IMR-90 (cell line): ENCODE measurements at regions not wholly inside any gene's neighbourhood (a gene's known extent, or its start where the extent isn't known, plus 50 kb on each side); places are given as distances from the start of the nearest gene placed in this dataset.

Experiments used
- ATAC-seq: fragments of 200-7000 bp; cut with Tn5 transposase; 2 replicates; pipeline ENCODE4 v1.9.1; 2020; ENCODE audit warnings: low read depth, mild to moderate bottlenecking, moderate library complexity
- BruUV-seq: library from RNA; stranded (reverse); fragments of 400-500 nt; replicated peaks from 2 replicates; lab custom pipeline; 2021; lab: Mats Ljungman, UMichigan
- CTCF ChIA-PET: fragments of 300-600 bp; formaldehyde crosslinking; extraction: SDS; loops from one replicate; lab custom pipeline; 2021; ENCODE audit warnings: antibody characterized with exemption; lab: Yijun Ruan, JAX
- POLR2A ChIA-PET: fragments of 300-600 bp; sonication (Branson Sonifier 250); formaldehyde crosslinking; loops from one replicate; lab custom pipeline; 2022; ENCODE audit warnings: antibody characterized with exemption; ENCODE audit not compliant: unreplicated experiment; lab: Charles Lee
- DNase-seq: peaks from one replicate; pipeline ENCODE4 v3.0.0; 2013
- H2AFZ ChIP-seq: replicated peaks from 2 replicates; pipeline ENCODE3; 2013; ENCODE audit warnings: low read length, mild to moderate bottlenecking; ENCODE audit not compliant: poor library complexity
- H2AK5ac ChIP-seq: 2 replicates; pipeline ENCODE4 v1.6.1; 2013; ENCODE audit warnings: low read depth, low read length, inconsistent platforms
- H2AK9ac ChIP-seq: replicated peaks from 2 replicates; pipeline ENCODE3; 2013; ENCODE audit warnings: mild to moderate bottlenecking, low read depth, low read length, moderate library complexity; ENCODE audit not compliant: poor library complexity
- H2BK120ac ChIP-seq: 2 replicates; pipeline ENCODE4 v1.6.1; 2013; ENCODE audit warnings: low read depth, low read length, inconsistent platforms
- H2BK15ac ChIP-seq: 3 replicates; pipeline ENCODE4 v1.6.1; 2013; ENCODE audit warnings: low read depth, low read length, inconsistent platforms
- H2BK20ac ChIP-seq: 2 replicates; pipeline ENCODE4 v1.6.1; 2013; ENCODE audit warnings: low read depth, mild to moderate bottlenecking, inconsistent platforms, low read length, moderate library complexity
- H2BK5ac ChIP-seq: 2 replicates; pipeline ENCODE4 v1.6.1; 2013; ENCODE audit warnings: mild to moderate bottlenecking, low read depth, low read length, inconsistent platforms; ENCODE audit not compliant: poor library complexity, severe bottlenecking
- H3K14ac ChIP-seq: replicated peaks from 2 replicates; pipeline ENCODE4 v1.6.1; 2013; ENCODE audit warnings: low read depth, low read length, inconsistent platforms
- H3K18ac ChIP-seq: 2 replicates; pipeline ENCODE4 v1.6.1; 2013; ENCODE audit warnings: low read depth, low read length, control low read depth
- H3K23ac ChIP-seq: 2 replicates; pipeline ENCODE4 v1.6.1; 2013; ENCODE audit warnings: low read depth, low read length, inconsistent platforms
- H3K27ac ChIP-seq: 2 replicates; pipeline ENCODE4 v1.5.1; 2013; ENCODE audit warnings: mild to moderate bottlenecking, control low read depth, low read length; ENCODE audit not compliant: insufficient read depth
- H3K27me3 ChIP-seq: 2 replicates; pipeline ENCODE4 v1.6.1; 2013; ENCODE audit warnings: low read length; ENCODE audit not compliant: control insufficient read depth, insufficient read depth
- H3K36me3 ChIP-seq: 2 replicates; pipeline ENCODE4 v1.6.1; 2013; ENCODE audit warnings: low read length, mixed read lengths; ENCODE audit not compliant: control insufficient read depth, insufficient read depth
- H3K4ac ChIP-seq: 2 replicates; pipeline ENCODE4 v1.6.1; 2013; ENCODE audit warnings: low read depth, low read length, inconsistent platforms
- H3K4me1 ChIP-seq: 2 replicates; pipeline ENCODE4 v1.6.1; 2013; ENCODE audit warnings: low read length, mixed read lengths; ENCODE audit not compliant: control insufficient read depth, insufficient read depth
- H3K4me2 ChIP-seq: 2 replicates; pipeline ENCODE4 v1.6.1; 2013; ENCODE audit warnings: low read depth, mild to moderate bottlenecking, control low read depth, low read length, moderate library complexity
- H3K4me3 ChIP-seq: 2 replicates; pipeline ENCODE4 v1.5.1; 2013; ENCODE audit warnings: low read depth, mild to moderate bottlenecking, control low read depth, low read length, moderate library complexity; ENCODE audit not compliant: insufficient read depth
- H3K56ac ChIP-seq: 2 replicates; pipeline ENCODE4 v1.6.1; 2013; ENCODE audit warnings: low read length, inconsistent platforms; ENCODE audit not compliant: insufficient read depth; ENCODE audit errors: extremely low read depth
- H3K79me1 ChIP-seq, 2 experiments: 2 replicates each; pipeline ENCODE4 v1.6.1; 2013; ENCODE audit warnings: low read length in 2 of 2, inconsistent platforms in 1 of 2, low read depth in 1 of 2
- H3K9ac ChIP-seq: 2 replicates; pipeline ENCODE4 v1.6.1; 2013; ENCODE audit warnings: low read depth, low read length, control low read depth
- H3K9me1 ChIP-seq: 2 replicates; pipeline ENCODE4 v1.6.1; 2013; ENCODE audit warnings: low read length, inconsistent platforms; ENCODE audit not compliant: insufficient read depth
- H3K9me3 ChIP-seq: 2 replicates; pipeline ENCODE4 v1.6.1; 2013; ENCODE audit warnings: low read length; ENCODE audit not compliant: control insufficient read depth, insufficient read depth
- H4K20me1 ChIP-seq: 2 replicates; pipeline ENCODE4 v1.6.1; 2013; ENCODE audit warnings: low read length, inconsistent platforms; ENCODE audit not compliant: insufficient read depth
- H4K5ac ChIP-seq: 2 replicates; pipeline ENCODE4 v1.6.1; 2013; ENCODE audit warnings: mild to moderate bottlenecking, low read depth, low read length, control low read depth
- H4K8ac ChIP-seq, 2 experiments: 2 replicates each; pipeline ENCODE4 v1.6.1; 2013; ENCODE audit warnings: low read depth in 2 of 2, low read length in 2 of 2, control low read depth in 1 of 2, inconsistent platforms in 1 of 2
- H4K91ac ChIP-seq: 2 replicates; pipeline ENCODE4 v1.6.1; 2013; ENCODE audit warnings: low read depth, low read length, inconsistent platforms; ENCODE audit not compliant: insufficient read depth
- CEBPB ChIP-seq: IDR thresholded peaks from 2 replicates; pipeline ENCODE4 v1.6.1; 2012; ENCODE audit warnings: low read depth, low read length, improper control_type of control experiment
- CHD1 ChIP-seq: IDR thresholded peaks from 2 replicates; pipeline ENCODE4 v1.6.1; 2012; ENCODE audit warnings: low read depth, low read length, improper control_type of control experiment
- FOS ChIP-seq: fragments of 150-350 bp; IDR thresholded peaks from 2 replicates; pipeline ENCODE4 v1.6.1; 2016; ENCODE audit warnings: low read depth, low read length
- MAFK ChIP-seq: IDR thresholded peaks from 2 replicates; pipeline ENCODE4 v1.6.1; 2012; ENCODE audit warnings: low read depth, low read length, improper control_type of control experiment
- MXI1 ChIP-seq: IDR thresholded peaks from 2 replicates; pipeline ENCODE4 v1.6.1; 2012; ENCODE audit warnings: low read depth, mild to moderate bottlenecking, low read length, moderate library complexity, borderline replicate concordance
- RAD21 ChIP-seq: IDR thresholded peaks from 2 replicates; pipeline ENCODE4 v1.6.1; 2012; ENCODE audit warnings: low read length, improper control_type of control experiment
- RCOR1 ChIP-seq: IDR thresholded peaks from 2 replicates; pipeline ENCODE4 v1.6.1; 2012; ENCODE audit warnings: mild to moderate bottlenecking, low read length, improper control_type of control experiment; ENCODE audit not compliant: insufficient replicate concordance
- SMC3 ChIP-seq: fragments of 150-350 bp; IDR thresholded peaks from 2 replicates; pipeline ENCODE4 v1.6.1; 2016; ENCODE audit warnings: low read depth, mild to moderate bottlenecking, antibody characterized with exemption, low read length, moderate library complexity
- WGBS, 2 experiments: methylation state at CpG; one replicate each; pipeline versions ENCODE4 v1.1.5 to v1.1.7; 2013; ENCODE audit warnings: missing lambda C conversion rate in 2 of 2; ENCODE audit not compliant: insufficient read length in 1 of 2; ENCODE audit errors: extremely low coverage in 2 of 2; 5-methylcytosine and 5-hydroxymethylcytosine counted together
- dilution Hi-C: fragments of 300-500 bp; cut with HindIII; formaldehyde crosslinking; loops from one replicate; pipeline ENCODE4 v1.14.3; 2018; ENCODE audit warnings: low sequenced_read_pairs; ENCODE audit not compliant: unreplicated experiment
- in situ Hi-C: fragments of 300-500 bp; cut with MboI; formaldehyde crosslinking; loops from 3 replicates; pipeline ENCODE4 v1.14.3; 2019; ENCODE audit warnings: low sequenced_read_pairs, inconsistent platforms, mixed read lengths
- intact Hi-C: fragments of 100-400 bp; cut with micrococcal nuclease; formaldehyde crosslinking; loops from 2 replicates; pipeline ENCODE4 v1.10.0; 2022
- TF ChIP-seq, protein P1 (sequence below): fragments of 150-350 bp; IDR thresholded peaks from 2 replicates; pipeline ENCODE4 v1.6.1; 2016; ENCODE audit warnings: low read depth, mild to moderate bottlenecking, low read length, moderate library complexity, borderline replicate concordance

GRCh38 chrX:139388254-139388653, 142.3 kb upstream of the F9 start:
- dilution Hi-C loops: no loop called here
- no peak overlapping the region for H2AFZ ChIP-seq

More at GRCh38 chrX:139388254-139388653, 142.3 kb upstream of the F9 start:
- no TSS peak for BruUV-seq
- ChIA-PET CTCF (no interaction called here), POLR2A (no interaction called here)
- H3K14ac ChIP-seq: no peak overlapping the region
- no peak overlapping the region for H3K4ac ChIP-seq
- H3K27ac ChIP-seq: no peak overlapping the region
- no peak overlapping the region for H2AK5ac ChIP-seq
- no peak overlapping the region for H2BK120ac ChIP-seq
- no peaks in the 10 kb centered on the region for H3K4me1 ChIP-seq
- H3K56ac ChIP-seq: no peak overlapping the region
- H3K18ac ChIP-seq: no peak overlapping the region
- no peak overlapping the region for H3K4me2 ChIP-seq
- no peak overlapping the region for H3K9ac ChIP-seq
- intact Hi-C loops: no loop called here
- H3K27me3 ChIP-seq: no peaks in the 10 kb centered on the region
- no peak overlapping the region for H2BK5ac ChIP-seq
- H4K91ac ChIP-seq: no peak overlapping the region
- ATAC-seq: no peak
- H4K20me1 ChIP-seq: no peaks in the 10 kb centered on the region
- no peak overlapping the region for H4K5ac ChIP-seq
- H3K79me1 ChIP-seq: no peaks in the 10 kb centered on the region
- WGBS, 2 experiments: no CpG with 5 or more reads among the region's 3 CpGs
- H3K4me3 ChIP-seq: no peak overlapping the region
- in situ Hi-C loops: no loop called here
- no peak overlapping the region for H3K23ac ChIP-seq
- H3K36me3 ChIP-seq: no peaks in the 10 kb centered on the region
- H2BK20ac ChIP-seq: no peak overlapping the region
- H4K8ac ChIP-seq: no peak overlapping the region
- no peaks in the 10 kb centered on the region for H3K9me1 ChIP-seq
- H3K9me3 ChIP-seq: no peaks in the 10 kb centered on the region
- DNase-seq: no peak
- H2BK15ac ChIP-seq: no peak overlapping the region
- no peak overlapping the region for H2AK9ac ChIP-seq
- TF ChIP-seq MAFK (no peak), RAD21 (no peak), SMC3 (no peak), FOS (no peak), MXI1 (no peak), CHD1 (no peak), CEBPB (no peak), RCOR1 (no peak)
- TF ChIP-seq, protein P1, sequence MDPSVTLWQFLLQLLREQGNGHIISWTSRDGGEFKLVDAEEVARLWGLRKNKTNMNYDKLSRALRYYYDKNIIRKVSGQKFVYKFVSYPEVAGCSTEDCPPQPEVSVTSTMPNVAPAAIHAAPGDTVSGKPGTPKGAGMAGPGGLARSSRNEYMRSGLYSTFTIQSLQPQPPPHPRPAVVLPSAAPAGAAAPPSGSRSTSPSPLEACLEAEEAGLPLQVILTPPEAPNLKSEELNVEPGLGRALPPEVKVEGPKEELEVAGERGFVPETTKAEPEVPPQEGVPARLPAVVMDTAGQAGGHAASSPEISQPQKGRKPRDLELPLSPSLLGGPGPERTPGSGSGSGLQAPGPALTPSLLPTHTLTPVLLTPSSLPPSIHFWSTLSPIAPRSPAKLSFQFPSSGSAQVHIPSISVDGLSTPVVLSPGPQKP: no peak
